Mesendoderm (in vitro differentiated cells): ENCODE measurements at regions not wholly inside any gene's neighbourhood (a gene's known extent, or its start where the extent isn't known, plus 50 kb on each side); places are given as distances from the start of the nearest gene placed in this dataset.

Experiments
- DNase-seq: peaks from one replicate; pipeline ENCODE4 v3.0.0; 2013
- H2AK5ac ChIP-seq: 2 replicates; pipeline ENCODE4 v1.6.1; 2013; ENCODE audit warnings: low read length, inconsistent platforms
- H2BK120ac ChIP-seq: 2 replicates; pipeline ENCODE4 v1.6.1; 2013; ENCODE audit warnings: low read depth, mild to moderate bottlenecking, low read length, moderate library complexity, mixed read lengths
- H2BK15ac ChIP-seq: replicated peaks from 2 replicates; pipeline ENCODE4 v1.6.1; 2013; ENCODE audit warnings: low read depth, mild to moderate bottlenecking, moderate library complexity
- H2BK5ac ChIP-seq: 2 replicates; pipeline ENCODE4 v1.6.1; 2013; ENCODE audit warnings: low read length, inconsistent platforms
- H3K18ac ChIP-seq: 2 replicates; pipeline ENCODE4 v1.6.1; 2013; ENCODE audit warnings: mild to moderate bottlenecking, low read length, mixed read lengths
- H3K23ac ChIP-seq: one replicate; pipeline ENCODE4 v1.6.1; 2013; ENCODE audit warnings: low read length
- H3K27ac ChIP-seq: 2 replicates; pipeline ENCODE4 v1.5.1; 2013; ENCODE audit warnings: low read depth, mild to moderate bottlenecking, inconsistent platforms, low read length, moderate library complexity
- H3K27me3 ChIP-seq: 2 replicates; pipeline ENCODE4 v1.6.1; 2013; ENCODE audit warnings: low read length, control low read depth, mild to moderate bottlenecking, inconsistent platforms; ENCODE audit not compliant: insufficient read depth, poor library complexity
- H3K36me3 ChIP-seq: 2 replicates; pipeline ENCODE4 v1.6.1; 2013; ENCODE audit warnings: low read length, inconsistent platforms; ENCODE audit not compliant: control insufficient read depth, insufficient read depth
- H3K4ac ChIP-seq: one replicate; pipeline ENCODE4 v1.6.1; 2013; ENCODE audit warnings: low read depth, mild to moderate bottlenecking, low read length, moderate library complexity
- H3K4me1 ChIP-seq: 2 replicates; pipeline ENCODE4 v1.6.1; 2013; ENCODE audit warnings: low read depth, low read length, inconsistent platforms; ENCODE audit not compliant: control insufficient read depth
- H3K4me2 ChIP-seq: 2 replicates; pipeline ENCODE4 v1.6.1; 2013; ENCODE audit warnings: low read length
- H3K4me3 ChIP-seq: 2 replicates; pipeline ENCODE4 v1.5.1; 2013; ENCODE audit warnings: mild to moderate bottlenecking, low read length
- H3K56ac ChIP-seq: one replicate; pipeline ENCODE4 v1.6.1; 2013; ENCODE audit warnings: low read length
- H3K79me1 ChIP-seq: 2 replicates; pipeline ENCODE4 v1.6.1; 2013; ENCODE audit warnings: low read length, inconsistent platforms
- H3K79me2 ChIP-seq: 2 replicates; pipeline ENCODE4 v1.6.1; 2013; ENCODE audit warnings: mild to moderate bottlenecking, low read length; ENCODE audit not compliant: control insufficient read depth, insufficient read depth
- H3K9ac ChIP-seq: 2 replicates; pipeline ENCODE4 v1.6.1; 2013; ENCODE audit warnings: low read length, inconsistent platforms
- H4K5ac ChIP-seq: one replicate; pipeline ENCODE4 v1.6.1; 2013; ENCODE audit warnings: low read length
- H4K8ac ChIP-seq: one replicate; pipeline ENCODE4 v1.6.1; 2013; ENCODE audit warnings: low read depth, mild to moderate bottlenecking, control low read depth, low read length, moderate library complexity
- WGBS: extraction: QIAGEN DNeasy Blood & Tissue Kit; methylation state at CpG from one replicate; pipeline ENCODE4 v1.1.7; 2013; ENCODE audit warnings: low lambda C conversion rate, missing lambda C conversion rate; ENCODE audit not compliant: insufficient coverage; ENCODE audit errors: extremely low coverage; 5-methylcytosine and 5-hydroxymethylcytosine counted together

DNA sequence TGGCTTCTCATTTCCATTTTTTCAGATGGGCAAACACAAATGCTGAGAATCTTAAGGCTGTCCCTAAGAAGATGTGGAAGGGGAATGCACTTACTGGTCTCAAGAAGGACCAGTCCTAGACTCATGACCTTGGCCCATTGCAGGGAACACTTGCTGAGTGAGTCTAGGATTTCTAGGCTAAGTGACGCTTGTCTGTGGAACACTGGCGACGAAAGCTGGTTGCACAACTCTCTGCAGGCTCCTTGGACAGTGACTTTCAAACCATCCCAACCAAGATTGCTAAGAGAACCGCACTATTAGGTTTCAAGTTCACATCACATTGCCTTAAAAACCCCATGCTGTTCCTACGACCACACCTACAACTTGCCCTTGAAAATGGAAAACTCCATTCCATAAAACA lies 174.1 kb downstream of the AXIN2 start:
- WGBS: no CpG with 5 or more reads among the region's 5 CpGs

DNA sequence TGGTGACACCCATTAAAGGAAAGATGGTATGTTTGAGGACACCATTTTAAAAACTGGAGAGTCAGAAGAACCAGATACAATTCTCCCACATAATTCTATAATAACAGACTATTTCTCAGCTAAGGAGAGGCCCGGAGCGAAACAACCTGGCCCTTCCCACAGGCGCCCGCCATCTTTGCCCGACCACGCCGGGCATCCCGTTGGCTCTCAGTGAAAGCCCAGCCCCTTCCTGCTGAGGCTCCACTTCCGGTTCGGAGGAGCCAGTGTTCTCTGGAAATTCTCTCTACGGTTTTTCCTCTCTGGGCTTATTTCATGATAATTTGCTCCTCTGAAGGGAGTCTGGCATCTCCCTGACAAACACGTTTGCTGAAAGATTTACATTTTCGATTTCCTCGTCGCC lies 175.7 kb downstream of the AXIN2 start:
- Histone ChIP-seq H3K4ac (no peak overlapping the region), H3K9ac (no peak overlapping the region), H2BK5ac (no peak overlapping the region), H2BK120ac (no peak overlapping the region), H3K4me1 (no peaks in the 10 kb centered on the region), H3K27ac (no peak overlapping the region), H3K4me3 (no peak overlapping the region), H3K4me2 (no peak overlapping the region), H3K23ac (no peak overlapping the region), H2BK15ac (no peak overlapping the region), H4K5ac (no peak overlapping the region), H3K18ac (no peak overlapping the region), H4K8ac (no peak overlapping the region), H3K27me3 (no peaks in the 10 kb centered on the region), H2AK5ac (no peak overlapping the region), H3K36me3 (no peaks in the 10 kb centered on the region), H3K79me1 (no peaks in the 10 kb centered on the region), H3K56ac (no peak overlapping the region), H3K79me2 (no peaks in the 10 kb centered on the region)
- no peak for DNase-seq
- WGBS: no CpG with 5 or more reads among the region's 15 CpGs

More for the DNA sequence above, 174.1 kb downstream of the AXIN2 start:
- Histone ChIP-seq H3K56ac (no peak overlapping the region), H3K9ac (no peak overlapping the region), H4K8ac (no peak overlapping the region), H3K4me1 (no peaks in the 10 kb centered on the region), H3K27ac (no peak overlapping the region), H3K79me2 (no peaks in the 10 kb centered on the region), H3K23ac (no peak overlapping the region), H3K79me1 (no peaks in the 10 kb centered on the region), H3K36me3 (no peaks in the 10 kb centered on the region), H3K27me3 (no peaks in the 10 kb centered on the region), H3K18ac (no peak overlapping the region), H2BK15ac (no peak overlapping the region), H4K5ac (no peak overlapping the region), H3K4ac (no peak overlapping the region), H2BK120ac (no peak overlapping the region), H2AK5ac (no peak overlapping the region), H3K4me3 (no peak overlapping the region), H2BK5ac (no peak overlapping the region), H3K4me2 (no peak overlapping the region)
- DNase-seq: no peak

DNA sequence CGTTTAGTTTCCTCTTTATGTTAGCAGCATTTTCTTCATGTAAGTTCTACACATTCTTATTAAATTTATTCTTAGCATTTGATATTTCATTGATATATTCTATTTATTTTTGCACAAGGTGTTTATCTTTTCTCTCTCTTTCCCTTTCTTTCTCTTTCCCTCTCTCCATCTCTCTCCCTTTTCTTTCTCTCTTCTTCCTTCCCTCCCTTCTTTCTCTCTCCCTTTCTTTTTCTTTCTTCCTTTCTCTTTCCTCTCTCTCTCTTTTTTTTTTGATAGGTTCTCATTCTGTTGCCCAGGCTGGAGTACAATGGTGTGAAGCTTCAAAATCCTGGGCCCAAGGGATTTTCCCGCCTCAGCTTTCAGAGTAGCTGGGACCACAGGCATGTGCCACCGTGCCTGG lies 176.4 kb downstream of the AXIN2 start:
- Histone ChIP-seq H4K8ac (no peak overlapping the region), H3K23ac (no peak overlapping the region), H3K18ac (no peak overlapping the region), H3K4me3 (no peak overlapping the region), H4K5ac (no peak overlapping the region), H3K4me1 (no peaks in the 10 kb centered on the region), H3K27me3 (no peaks in the 10 kb centered on the region), H3K9ac (no peak overlapping the region), H3K36me3 (no peaks in the 10 kb centered on the region), H2BK15ac (no peak overlapping the region), H3K79me1 (no peaks in the 10 kb centered on the region), H2BK5ac (no peak overlapping the region), H2BK120ac (no peak overlapping the region), H3K27ac (no peak overlapping the region), H3K4me2 (no peak overlapping the region), H2AK5ac (no peak overlapping the region), H3K79me2 (no peaks in the 10 kb centered on the region), H3K56ac (no peak overlapping the region), H3K4ac (no peak overlapping the region)
- DNase-seq: no peak
- no CpG with 5 or more reads among the region's 3 CpGs for WGBS

DNA sequence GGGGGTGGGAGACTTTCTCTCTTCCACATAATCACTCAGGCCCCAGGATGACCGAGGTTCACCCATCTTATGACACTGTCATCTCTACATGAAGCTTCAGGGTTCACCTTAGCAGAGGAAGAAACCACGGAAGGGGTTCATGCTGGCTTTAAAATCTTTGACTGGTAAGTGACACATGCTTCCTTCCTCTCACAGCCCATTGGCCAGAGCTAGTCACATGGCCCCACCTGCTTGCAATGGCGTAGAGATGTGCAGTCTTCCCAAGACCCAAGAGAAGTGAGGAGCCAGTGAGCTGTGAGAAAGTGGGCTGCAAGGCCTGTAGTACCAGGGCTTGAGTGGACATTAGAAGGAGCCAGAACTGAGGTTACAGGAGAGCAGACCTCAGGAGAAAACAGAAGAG lies 180.3 kb downstream of the AXIN2 start:
- Histone ChIP-seq H3K4me3 (no peak overlapping the region), H3K79me1 (no peaks in the 10 kb centered on the region), H3K23ac (no peak overlapping the region), H3K36me3 (no peaks in the 10 kb centered on the region), H3K4ac (no peak overlapping the region), H3K27me3 (no peaks in the 10 kb centered on the region), H2BK15ac (no peak overlapping the region), H2BK5ac (no peak overlapping the region), H2BK120ac (no peak overlapping the region), H3K18ac (no peak overlapping the region), H3K56ac (no peak overlapping the region), H4K8ac (no peak overlapping the region), H4K5ac (no peak overlapping the region), H3K4me1 (no peaks in the 10 kb centered on the region), H3K27ac (no peak overlapping the region), H3K79me2 (no peaks in the 10 kb centered on the region), H2AK5ac (no peak overlapping the region), H3K4me2 (no peak overlapping the region), H3K9ac (no peak overlapping the region)
- no CpG with 5 or more reads among the region's 3 CpGs for WGBS
- no peak for DNase-seq

DNA sequence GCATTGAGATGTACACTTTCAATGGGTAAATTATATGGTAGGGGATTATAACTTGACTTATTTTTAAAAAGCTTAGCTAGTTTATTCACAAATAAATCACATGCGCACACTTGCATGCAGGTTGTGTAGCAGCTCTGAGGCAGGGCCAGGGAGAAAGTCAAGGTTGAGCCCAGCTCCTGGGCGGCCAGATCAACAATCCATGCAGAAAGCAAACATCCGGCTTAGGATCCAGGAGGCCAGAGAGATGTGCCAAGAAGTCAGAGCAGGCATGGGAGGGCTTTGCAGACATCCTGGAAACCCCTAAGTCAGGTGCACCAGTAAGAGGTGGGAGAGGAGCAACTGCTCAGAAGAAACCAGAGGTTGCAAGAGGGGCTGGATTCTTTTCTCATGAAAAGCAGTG lies 186.5 kb downstream of the AXIN2 start:
- Histone ChIP-seq H3K9ac (no peak overlapping the region), H3K79me1 (no peaks in the 10 kb centered on the region), H3K56ac (no peak overlapping the region), H3K4me3 (no peak overlapping the region), H3K27me3 (no peaks in the 10 kb centered on the region), H2BK5ac (no peak overlapping the region), H3K4me1 (no peaks in the 10 kb centered on the region), H3K4me2 (no peak overlapping the region), H3K23ac (no peak overlapping the region), H2BK120ac (no peak overlapping the region), H4K5ac (no peak overlapping the region), H3K4ac (no peak overlapping the region), H3K27ac (no peak overlapping the region), H3K79me2 (no peaks in the 10 kb centered on the region), H4K8ac (no peak overlapping the region), H2AK5ac (no peak overlapping the region), H3K18ac (no peak overlapping the region), H3K36me3 (no peaks in the 10 kb centered on the region), H2BK15ac (no peak overlapping the region)
- WGBS: no CpG with 5 or more reads among the region's 3 CpGs
- DNase-seq: no peak

- Histone ChIP-seq H2BK5ac (no peak overlapping the region), H4K5ac (no peak overlapping the region), H4K8ac (no peak overlapping the region), H2BK120ac (no peak overlapping the region), H3K18ac (no peak overlapping the region), H3K56ac (no peak overlapping the region), H3K36me3 (no peaks in the 10 kb centered on the region), H3K23ac (no peak overlapping the region), H2AK5ac (no peak overlapping the region), H3K9ac (no peak overlapping the region), H3K79me1 (no peaks in the 10 kb centered on the region), H3K27me3 (no peaks in the 10 kb centered on the region), H3K79me2 (no peaks in the 10 kb centered on the region), H3K4me2 (no peak overlapping the region), H3K4me1 (no peaks in the 10 kb centered on the region), H3K4ac (no peak overlapping the region), H3K27ac (no peak overlapping the region), H2BK15ac (no peak overlapping the region), H3K4me3 (no peak overlapping the region)
- no peak for DNase-seq
- no CpG with 5 or more reads among the region's 2 CpGs for WGBS
Observed at GRCh38 chr17:65371702-65372101, 189.7 kb downstream of the AXIN2 start.
